ENCODE measurements at regions not wholly inside any gene's neighbourhood (a gene's known extent, or its start where the extent isn't known, plus 50 kb on each side); places are given as distances from the start of the nearest gene placed in this dataset.

- TF ChIP-seq, protein P1, sequence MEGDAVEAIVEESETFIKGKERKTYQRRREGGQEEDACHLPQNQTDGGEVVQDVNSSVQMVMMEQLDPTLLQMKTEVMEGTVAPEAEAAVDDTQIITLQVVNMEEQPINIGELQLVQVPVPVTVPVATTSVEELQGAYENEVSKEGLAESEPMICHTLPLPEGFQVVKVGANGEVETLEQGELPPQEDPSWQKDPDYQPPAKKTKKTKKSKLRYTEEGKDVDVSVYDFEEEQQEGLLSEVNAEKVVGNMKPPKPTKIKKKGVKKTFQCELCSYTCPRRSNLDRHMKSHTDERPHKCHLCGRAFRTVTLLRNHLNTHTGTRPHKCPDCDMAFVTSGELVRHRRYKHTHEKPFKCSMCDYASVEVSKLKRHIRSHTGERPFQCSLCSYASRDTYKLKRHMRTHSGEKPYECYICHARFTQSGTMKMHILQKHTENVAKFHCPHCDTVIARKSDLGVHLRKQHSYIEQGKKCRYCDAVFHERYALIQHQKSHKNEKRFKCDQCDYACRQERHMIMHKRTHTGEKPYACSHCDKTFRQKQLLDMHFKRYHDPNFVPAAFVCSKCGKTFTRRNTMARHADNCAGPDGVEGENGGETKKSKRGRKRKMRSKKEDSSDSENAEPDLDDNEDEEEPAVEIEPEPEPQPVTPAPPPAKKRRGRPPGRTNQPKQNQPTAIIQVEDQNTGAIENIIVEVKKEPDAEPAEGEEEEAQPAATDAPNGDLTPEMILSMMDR (IDR thresholded peaks at IDR 0.05; ENCODE audit: insufficient read depth, low read length, missing control alignments) = no peak
- DNase-seq (ENCODE audit: low read depth, low spot score) = no peak
- POLR2A ChIA-PET = no interaction called here
- no peak overlapping the region for H3K4me3 ChIP-seq (ENCODE audit: low read depth, low read length)
- CTCF ChIA-PET = no interaction called here
Observed at GRCh38 chr12:125871811-125872594, 806.8 kb downstream of the AACS start.

DNA sequence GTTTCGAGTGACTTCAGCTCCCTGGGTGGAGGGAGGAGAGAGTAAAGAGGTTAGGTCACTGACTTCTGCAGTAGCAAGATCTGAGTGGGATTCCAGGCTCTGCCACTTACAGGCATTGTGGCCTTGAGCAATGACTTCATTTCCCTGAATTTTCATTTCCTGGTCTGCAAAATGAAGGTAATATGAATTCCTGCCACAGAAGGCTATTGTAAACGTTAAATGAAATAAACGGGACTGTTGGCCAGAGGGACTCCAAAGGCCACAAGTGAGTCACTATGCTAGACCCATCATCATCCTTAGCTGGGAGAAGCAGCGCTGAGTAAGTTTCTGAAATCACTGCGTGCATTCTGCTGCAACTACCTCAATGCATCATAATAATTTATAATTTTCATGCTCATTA, 807.8 kb downstream of the AACS start:
- TF ChIP-seq, protein P1 (IDR thresholded peaks at IDR 0.05; ENCODE audit: insufficient read depth, low read length, missing control alignments) = no peak
- H3K4me3 ChIP-seq (ENCODE audit: low read depth, low read length) = no peak overlapping the region
- CTCF ChIA-PET = no interaction called here
- POLR2A ChIA-PET = no interaction called here
- no peak for DNase-seq (ENCODE audit: low read depth, low spot score)

DNA sequence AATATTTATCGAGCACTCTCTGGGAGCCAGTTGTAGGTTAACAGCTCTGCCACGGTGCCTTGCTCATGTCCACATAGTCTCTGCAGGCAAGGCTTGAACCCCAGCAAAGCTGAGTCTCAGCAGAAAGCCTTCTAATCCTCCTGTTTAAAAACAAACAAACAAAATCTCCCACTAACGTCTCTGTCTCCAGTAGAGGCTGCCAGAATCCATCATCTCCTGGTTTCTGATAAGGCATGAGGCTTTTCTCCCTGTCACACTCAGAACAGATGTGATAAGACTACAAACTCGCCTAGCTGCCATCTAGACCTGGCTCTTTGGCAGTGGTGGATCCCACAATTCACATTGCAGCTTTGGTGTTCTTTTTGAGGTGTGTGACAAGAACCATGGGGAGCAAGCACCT, 813.2 kb downstream of the AACS start:
- H3K4me3 ChIP-seq (ENCODE audit: low read depth, low read length) = no peak overlapping the region
- DNase-seq (ENCODE audit: low read depth, low spot score) = no peak
- CTCF ChIA-PET = no interaction called here
- POLR2A ChIA-PET = no interaction called here
- TF ChIP-seq, protein P1 (IDR thresholded peaks at IDR 0.05; ENCODE audit: insufficient read depth, low read length, missing control alignments) = no peak

- CTCF ChIA-PET = no interaction called here
Observed at GRCh38 chr12:125882141-125882540, 816.9 kb downstream of the AACS start.

GRCh38 chr12:125888921-125889320, 823.7 kb downstream of the AACS start:
- TF ChIP-seq, protein P1 (IDR thresholded peaks at IDR 0.05; ENCODE audit: insufficient read depth, low read length, missing control alignments) = no peak
- no peak overlapping the region for H3K4me3 ChIP-seq (ENCODE audit: low read depth, low read length)
- ChIA-PET CTCF (no interaction called here), POLR2A (no interaction called here)
- no peak for DNase-seq (ENCODE audit: low read depth, low spot score)

More at GRCh38 chr12:125882141-125882540, 816.9 kb downstream of the AACS start:
- TF ChIP-seq, protein P1 (IDR thresholded peaks at IDR 0.05; ENCODE audit: insufficient read depth, low read length, missing control alignments) = no peak
- no peak for DNase-seq (ENCODE audit: low read depth, low spot score)
- POLR2A ChIA-PET = no interaction called here
- H3K4me3 ChIP-seq (ENCODE audit: low read depth, low read length) = no peak overlapping the region

- TF ChIP-seq, protein P1 (IDR thresholded peaks at IDR 0.05; ENCODE audit: insufficient read depth, low read length, missing control alignments) = no peak
- DNase-seq (ENCODE audit: low read depth, low spot score) = no peak
- CTCF ChIA-PET = no interaction called here
- POLR2A ChIA-PET = no interaction called here
- H3K4me3 ChIP-seq (ENCODE audit: low read depth, low read length) = no peak overlapping the region
Observed at GRCh38 chr12:125889742-125890141, 824.5 kb downstream of the AACS start.
